Loucy (cell line): ENCODE measurements at regions not wholly inside any gene's neighbourhood (a gene's known extent, or its start where the extent isn't known, plus 50 kb on each side); places are given as distances from the start of the nearest gene placed in this dataset.

ENCODE experiments used
- CTCF ChIP-seq: fragments of 200-600 bp; sonication (generic); conservative IDR thresholded peaks from 2 replicates; pipeline ENCODE4 v1.5.1; 2014; ENCODE audit warnings: mild to moderate bottlenecking, antibody characterized with exemption, low read length
- EZH2phosphoT487 ChIP-seq: fragments of 200-600 bp; IDR thresholded peaks from 2 replicates; pipeline ENCODE4 v1.6.1; 2018; ENCODE audit warnings: antibody characterized with exemption, mild to moderate bottlenecking, moderate library complexity, borderline replicate concordance

GRCh38 chr11:25218036-25218435 is 721.2 kb downstream of the LUZP2 start:
- TF ChIP-seq CTCF (no peak), EZH2phosphoT487 (no peak)
